ENCODE measurements at regions not wholly inside any gene's neighbourhood (a gene's known extent, or its start where the extent isn't known, plus 50 kb on each side); places are given as distances from the start of the nearest gene placed in this dataset.
A peak's percentile ranks its signal among the peaks of the same experiment; 100 is the strongest.

DNA sequence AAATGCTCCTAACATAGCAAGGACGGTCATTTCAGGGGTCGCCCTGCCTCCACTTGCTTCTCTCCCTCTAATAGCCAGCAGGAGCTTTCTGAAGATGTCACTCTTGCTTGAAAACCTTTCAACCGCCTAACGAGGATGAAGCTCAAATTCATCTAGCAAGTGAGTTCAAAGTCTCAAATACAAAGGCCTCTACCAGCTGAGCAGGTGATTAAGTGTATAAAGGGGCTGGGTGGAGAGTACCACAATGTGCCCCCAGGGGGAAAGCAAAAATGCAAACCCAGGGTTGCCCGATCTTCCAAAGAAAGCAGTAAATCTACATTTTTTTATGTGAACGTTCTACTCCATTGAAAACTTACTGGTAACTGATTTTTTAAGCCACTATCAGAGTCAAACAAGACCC, 50.4 kb upstream of the GRIP2 start:
- intact Hi-C loops (cut with DNase I): no loop called here
- H3K27ac ChIP-seq: no peak overlapping the region
- H3K4me3 ChIP-seq: no peak overlapping the region
- 57 to 60% methylated on average over 6 of the region's 6 CpGs for WGBS, 2 donors
- H3K27me3 ChIP-seq: peaks cover 0 to 5% (median 0%) of the 10 kb centered on the region in 3 donors
- peak; percentile 27 for DNase-seq
- no peaks in the 10 kb centered on the region for H3K36me3 ChIP-seq
- H3K9me3 ChIP-seq: no peaks in the 10 kb centered on the region
- TF ChIP-seq POLR2AphosphoS5 (IDR thresholded peaks at IDR 0.05): no peak
- no peak for TF ChIP-seq EP300 (IDR thresholded peaks at IDR 0.05)
- no peak for TF ChIP-seq POLR2A (IDR thresholded peaks at IDR 0.05)
- TF ChIP-seq, protein P1, sequence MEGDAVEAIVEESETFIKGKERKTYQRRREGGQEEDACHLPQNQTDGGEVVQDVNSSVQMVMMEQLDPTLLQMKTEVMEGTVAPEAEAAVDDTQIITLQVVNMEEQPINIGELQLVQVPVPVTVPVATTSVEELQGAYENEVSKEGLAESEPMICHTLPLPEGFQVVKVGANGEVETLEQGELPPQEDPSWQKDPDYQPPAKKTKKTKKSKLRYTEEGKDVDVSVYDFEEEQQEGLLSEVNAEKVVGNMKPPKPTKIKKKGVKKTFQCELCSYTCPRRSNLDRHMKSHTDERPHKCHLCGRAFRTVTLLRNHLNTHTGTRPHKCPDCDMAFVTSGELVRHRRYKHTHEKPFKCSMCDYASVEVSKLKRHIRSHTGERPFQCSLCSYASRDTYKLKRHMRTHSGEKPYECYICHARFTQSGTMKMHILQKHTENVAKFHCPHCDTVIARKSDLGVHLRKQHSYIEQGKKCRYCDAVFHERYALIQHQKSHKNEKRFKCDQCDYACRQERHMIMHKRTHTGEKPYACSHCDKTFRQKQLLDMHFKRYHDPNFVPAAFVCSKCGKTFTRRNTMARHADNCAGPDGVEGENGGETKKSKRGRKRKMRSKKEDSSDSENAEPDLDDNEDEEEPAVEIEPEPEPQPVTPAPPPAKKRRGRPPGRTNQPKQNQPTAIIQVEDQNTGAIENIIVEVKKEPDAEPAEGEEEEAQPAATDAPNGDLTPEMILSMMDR (IDR thresholded peaks at IDR 0.05): no peak
- H3K4me1 ChIP-seq: no peaks in the 10 kb centered on the region

- H3K9me3 ChIP-seq: no peaks in the 10 kb centered on the region
- no peaks in the 10 kb centered on the region for H3K36me3 ChIP-seq
- H3K4me3 ChIP-seq: no peak overlapping the region
- no peak overlapping the region for H3K27ac ChIP-seq
- peak; percentile 25 for DNase-seq
- H3K4me1 ChIP-seq: no peaks in the 10 kb centered on the region
- intact Hi-C loops (cut with DNase I): no loop called here
- no peak for TF ChIP-seq EP300 (IDR thresholded peaks at IDR 0.05)
- no peak for TF ChIP-seq POLR2AphosphoS5 (IDR thresholded peaks at IDR 0.05)
- no peak for TF ChIP-seq POLR2A (IDR thresholded peaks at IDR 0.05)
- TF ChIP-seq, protein P1 (IDR thresholded peaks at IDR 0.05): no peak
- peaks cover 0 to 13% (median 0%) of the 10 kb centered on the region in 3 donors for H3K27me3 ChIP-seq
- 89 to 90% methylated on average over 9 of the region's 9 CpGs for WGBS, 2 donors
Measured at GRCh38 chr3:14592390-14592789, 52.2 kb upstream of the GRIP2 start.

DNA sequence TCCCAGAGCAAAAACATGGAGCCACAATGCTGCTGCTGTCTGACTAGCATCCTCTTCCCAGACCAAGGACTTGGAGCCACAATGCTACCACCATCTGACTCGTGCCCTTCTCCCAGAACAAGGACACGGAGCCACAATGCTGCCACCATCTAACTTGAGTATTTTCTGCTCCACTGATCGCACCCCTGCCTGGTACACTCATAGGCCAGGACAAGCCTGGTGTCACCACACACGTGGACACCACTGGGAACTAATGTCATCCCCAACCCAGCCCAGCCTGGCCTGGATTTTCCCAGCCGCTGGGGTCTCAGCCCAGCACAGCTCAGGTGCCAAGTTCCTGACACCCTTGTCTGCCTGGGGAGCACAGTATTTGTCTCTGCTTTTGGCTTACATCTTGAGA, 52.7 kb upstream of the GRIP2 start:
- WGBS, 2 donors: 81 to 83% methylated on average over 5 of the region's 5 CpGs
- Histone ChIP-seq H3K36me3 (no peaks in the 10 kb centered on the region), H3K27me3 (peaks cover 0 to 17% (median 0%) of the 10 kb centered on the region in 3 donors), H3K27ac (no peak overlapping the region), H3K4me3 (no peak overlapping the region), H3K4me1 (no peaks in the 10 kb centered on the region), H3K9me3 (no peaks in the 10 kb centered on the region)
- intact Hi-C loops (cut with DNase I): no loop called here
- DNase-seq: no peak
- no peak for TF ChIP-seq EP300 (IDR thresholded peaks at IDR 0.05)
- TF ChIP-seq, protein P1 (IDR thresholded peaks at IDR 0.05): no peak
- no peak for TF ChIP-seq POLR2AphosphoS5 (IDR thresholded peaks at IDR 0.05)
- no peak for TF ChIP-seq POLR2A (IDR thresholded peaks at IDR 0.05)

DNA sequence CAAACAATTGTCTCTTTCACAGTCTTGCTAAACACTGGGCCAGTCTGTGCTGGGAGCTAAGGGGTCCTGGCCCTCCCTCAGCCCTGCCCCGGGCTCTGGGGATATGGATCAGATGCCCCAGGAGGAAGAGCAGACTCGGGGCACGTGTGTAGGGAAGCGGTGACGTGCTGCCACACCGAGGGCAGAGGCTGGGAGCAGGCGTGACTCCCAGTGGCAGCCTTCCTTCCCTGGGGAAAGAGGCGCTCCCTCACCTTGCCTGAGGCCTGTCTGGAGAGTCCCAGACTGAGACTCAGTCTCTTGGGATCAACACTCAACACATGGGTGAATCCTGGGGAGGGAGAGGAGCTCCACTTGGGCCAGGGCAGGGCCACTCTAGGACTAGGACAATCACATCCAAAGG, 54.1 kb upstream of the GRIP2 start:
- intact Hi-C loops (cut with DNase I): no loop called here
- Histone ChIP-seq H3K4me1 (no peaks in the 10 kb centered on the region), H3K9me3 (no peaks in the 10 kb centered on the region), H3K36me3 (no peaks in the 10 kb centered on the region), H3K27me3 (peaks cover 0 to 28% (median 6%) of the 10 kb centered on the region in 3 donors), H3K4me3 (no peak overlapping the region), H3K27ac (no peak overlapping the region)
- TF ChIP-seq POLR2AphosphoS5 (IDR thresholded peaks at IDR 0.05) (no peak), EP300 (IDR thresholded peaks at IDR 0.05) (no peak), POLR2A (IDR thresholded peaks at IDR 0.05) (no peak)
- TF ChIP-seq, protein P1 (IDR thresholded peaks at IDR 0.05): no peak
- WGBS, 2 donors: 42 to 56% methylated on average over 8 of the region's 8 CpGs
- no peak for DNase-seq

- H3K36me3 ChIP-seq: no peaks in the 10 kb centered on the region
- no peak overlapping the region for H3K27ac ChIP-seq
- no peak for DNase-seq
- peaks cover 0 to 35% (median 6%) of the 10 kb centered on the region in 3 donors for H3K27me3 ChIP-seq
- no peak overlapping the region for H3K4me3 ChIP-seq
- intact Hi-C loops (cut with DNase I): no loop called here
- no peaks in the 10 kb centered on the region for H3K9me3 ChIP-seq
- TF ChIP-seq POLR2A (IDR thresholded peaks at IDR 0.05): no peak
- no peak for TF ChIP-seq POLR2AphosphoS5 (IDR thresholded peaks at IDR 0.05)
- no peak for TF ChIP-seq EP300 (IDR thresholded peaks at IDR 0.05)
- TF ChIP-seq, protein P1 (IDR thresholded peaks at IDR 0.05): no peak
- no peaks in the 10 kb centered on the region for H3K4me1 ChIP-seq
- 66 to 75% methylated on average over 8 of the region's 8 CpGs for WGBS, 2 donors
Measured at GRCh38 chr3:14595561-14595960, 55.4 kb upstream of the GRIP2 start.

Measured in sigmoid colon (tissue), 6 donors.